Fibroblast of lung (primary cell): ENCODE measurements at regions not wholly inside any gene's neighbourhood (a gene's known extent, or its start where the extent isn't known, plus 50 kb on each side); places are given as distances from the start of the nearest gene placed in this dataset.

Source experiments
- DNase-seq, 2 donors: peaks; one replicate each; pipeline versions ENCODE4 v3.0.0 to v3.0.0-alpha.2; 2010; ENCODE audit warnings: low read depth in 2 of 2
- H2AFZ ChIP-seq: 2 replicates; pipeline ENCODE4 v1.5.1; 2012; ENCODE audit warnings: low read length, control low read depth, inconsistent platforms
- H3K27ac ChIP-seq: 2 replicates; pipeline ENCODE4 v1.5.1; 2011; ENCODE audit warnings: low read length, control low read depth; ENCODE audit not compliant: insufficient read depth
- H3K27me3 ChIP-seq: 2 replicates; pipeline ENCODE4 v1.5.1; 2011; ENCODE audit warnings: mild to moderate bottlenecking, low read length; ENCODE audit not compliant: control insufficient read depth, insufficient read depth
- H3K36me3 ChIP-seq: 2 replicates; pipeline ENCODE4 v1.5.1; 2011; ENCODE audit warnings: low read length; ENCODE audit not compliant: control insufficient read depth, insufficient read depth
- H3K4me1 ChIP-seq: 2 replicates; pipeline ENCODE4 v1.5.1; 2011; ENCODE audit warnings: low read length; ENCODE audit not compliant: control insufficient read depth, insufficient read depth; ENCODE audit errors: extremely low read depth
- H3K4me2 ChIP-seq: 2 replicates; pipeline ENCODE4 v1.5.1; 2011; ENCODE audit warnings: low read length, control low read depth; ENCODE audit not compliant: insufficient read depth; ENCODE audit errors: extremely low read depth
- H3K4me3 ChIP-seq, 4 experiments: fragments of 200-600 bp in 1 of 4; sonication (generic) in 1 of 4; replicated peaks in 1 of 4; 2 replicates each; pipeline ENCODE4 v1.5.1; 2011 to 2016; ENCODE audit warnings: low read length in 4 of 4, low read depth in 3 of 4, mild to moderate bottlenecking in 3 of 4, control low read depth in 2 of 4, inconsistent platforms in 1 of 4, mixed read lengths in 1 of 4; ENCODE audit not compliant: insufficient read depth in 1 of 4; ENCODE audit errors: control extremely low read depth in 1 of 4
- H3K79me2 ChIP-seq: 2 replicates; pipeline ENCODE4 v1.5.1; 2012; ENCODE audit warnings: mild to moderate bottlenecking, low read length, inconsistent platforms; ENCODE audit not compliant: control insufficient read depth, insufficient read depth
- H3K9ac ChIP-seq: 2 replicates; pipeline ENCODE4 v1.5.1; 2011; ENCODE audit warnings: mild to moderate bottlenecking, low read length, control low read depth; ENCODE audit not compliant: insufficient read depth
- H3K9me3 ChIP-seq: 2 replicates; pipeline ENCODE4 v1.5.1; 2012; ENCODE audit warnings: low read depth, low read length; ENCODE audit not compliant: control insufficient read depth, insufficient read depth
- H4K20me1 ChIP-seq: 2 replicates; pipeline ENCODE4 v1.5.1; 2011; ENCODE audit warnings: low read length; ENCODE audit not compliant: control insufficient read depth, insufficient read depth; ENCODE audit errors: extremely low read depth
- CTCF ChIP-seq, 2 donors: IDR thresholded peaks in 1 of 2; conservative IDR thresholded peaks in 1 of 2; 1 replicate in 1 of 2; 2 replicates in 1 of 2; pipeline ENCODE4 v1.5.1; 2011 to 2012; ENCODE audit warnings: low read length in 2 of 2, control low read depth in 1 of 2, inconsistent platforms in 1 of 2, low read depth in 1 of 2, mild to moderate bottlenecking in 1 of 2
- EZH2 ChIP-seq: IDR thresholded peaks from 2 replicates; pipeline ENCODE4 v1.5.1; 2012; ENCODE audit warnings: low read length, control low read depth, mild to moderate bottlenecking; ENCODE audit errors: missing control alignments

- H4K20me1 ChIP-seq: no peaks in the 10 kb centered on the region
- DNase-seq: no peak
- H3K27me3 ChIP-seq: no peaks in the 10 kb centered on the region
- no peak for TF ChIP-seq CTCF (conservative IDR thresholded peaks at IDR 0.05 in 1 of 2, IDR thresholded peaks at IDR 0.05 in 1 of 2; ENCODE audit: low read depth in 1 of 2, low read length in 2 of 2)
- no peak for TF ChIP-seq EZH2
- H3K4me2 ChIP-seq: no peak overlapping the region
- no peak overlapping the region for H3K9ac ChIP-seq
- H2AFZ ChIP-seq: no peak overlapping the region
- H3K79me2 ChIP-seq: peaks cover 93% of the 10 kb centered on the region
- H3K9me3 ChIP-seq: no peaks in the 10 kb centered on the region
- no peaks in the 10 kb centered on the region for H3K36me3 ChIP-seq
- H3K27ac ChIP-seq: no peak overlapping the region
- H3K4me3 ChIP-seq: no peak overlapping the region
- peaks cover 3% of the 10 kb centered on the region for H3K4me1 ChIP-seq
Observed at GRCh38 chr6:56833873-56834272, 121.0 kb upstream of the BEND6 start.

GRCh38 chr6:56833127-56833791, 121.6 kb upstream of the BEND6 start:
- Histone ChIP-seq H3K9me3 (no peaks in the 10 kb centered on the region), H4K20me1 (no peaks in the 10 kb centered on the region), H3K27me3 (no peaks in the 10 kb centered on the region), H3K4me1 (peaks cover 3% of the 10 kb centered on the region), H3K36me3 (no peaks in the 10 kb centered on the region), H3K9ac (no peak overlapping the region), H3K27ac (no peak overlapping the region), H3K4me2 (no peak overlapping the region), H3K79me2 (peaks cover 93% of the 10 kb centered on the region), H3K4me3 (no peak overlapping the region), H2AFZ (no peak overlapping the region)
- peak in 1 of 2 donors; percentile 30 for DNase-seq
- TF ChIP-seq EZH2 (no peak), CTCF (conservative IDR thresholded peaks at IDR 0.05 in 1 of 2, IDR thresholded peaks at IDR 0.05 in 1 of 2; ENCODE audit: low read depth in 1 of 2, low read length in 2 of 2) (no peak)

GRCh38 chr6:56832225-56832624, 122.7 kb upstream of the BEND6 start:
- no peaks in the 10 kb centered on the region for H3K36me3 ChIP-seq
- no peaks in the 10 kb centered on the region for H3K4me1 ChIP-seq
- H3K4me2 ChIP-seq: no peak overlapping the region
- H3K4me3 ChIP-seq: no peak overlapping the region
- no peaks in the 10 kb centered on the region for H4K20me1 ChIP-seq
- H3K79me2 ChIP-seq: peaks cover 93% of the 10 kb centered on the region
- no peak overlapping the region for H3K9ac ChIP-seq
- DNase-seq: no peak
- H2AFZ ChIP-seq: no peak overlapping the region
- no peak overlapping the region for H3K27ac ChIP-seq
- no peaks in the 10 kb centered on the region for H3K27me3 ChIP-seq
- TF ChIP-seq EZH2: no peak
- TF ChIP-seq CTCF (conservative IDR thresholded peaks at IDR 0.05 in 1 of 2, IDR thresholded peaks at IDR 0.05 in 1 of 2; ENCODE audit: low read depth in 1 of 2, low read length in 2 of 2): no peak
- H3K9me3 ChIP-seq: no peaks in the 10 kb centered on the region
